NB4 (cell line): ENCODE measurements at regions not wholly inside any gene's neighbourhood (a gene's known extent, or its start where the extent isn't known, plus 50 kb on each side); places are given as distances from the start of the nearest gene placed in this dataset.

Experiments used
- CTCF ChIP-seq: IDR thresholded peaks from one replicate; pipeline ENCODE4 v1.5.1; 2012; ENCODE audit warnings: low read depth, low read length
- POLR2A ChIP-seq: IDR thresholded peaks from 2 replicates; pipeline ENCODE4 v1.6.1; 2011; ENCODE audit warnings: mild to moderate bottlenecking; ENCODE audit not compliant: insufficient read length; ENCODE audit errors: extremely low read depth

GRCh38 chr5:118555727-118556126 lies 432.6 kb downstream of the DTWD2 start:
- TF ChIP-seq CTCF (no peak), POLR2A (no peak)
